RPMI8226 (cell line): ENCODE measurements at regions not wholly inside any gene's neighbourhood (a gene's known extent, or its start where the extent isn't known, plus 50 kb on each side); places are given as distances from the start of the nearest gene placed in this dataset.
"Not testable (repeated sequence)": the region's sequence is repeated elsewhere in the genome, so short reads cannot be mapped to it uniquely, and the experiment has no call there.

Source experiments
- DNase-seq: peaks from one replicate; pipeline ENCODE4 v3.0.0-alpha.2; 2015

DNA sequence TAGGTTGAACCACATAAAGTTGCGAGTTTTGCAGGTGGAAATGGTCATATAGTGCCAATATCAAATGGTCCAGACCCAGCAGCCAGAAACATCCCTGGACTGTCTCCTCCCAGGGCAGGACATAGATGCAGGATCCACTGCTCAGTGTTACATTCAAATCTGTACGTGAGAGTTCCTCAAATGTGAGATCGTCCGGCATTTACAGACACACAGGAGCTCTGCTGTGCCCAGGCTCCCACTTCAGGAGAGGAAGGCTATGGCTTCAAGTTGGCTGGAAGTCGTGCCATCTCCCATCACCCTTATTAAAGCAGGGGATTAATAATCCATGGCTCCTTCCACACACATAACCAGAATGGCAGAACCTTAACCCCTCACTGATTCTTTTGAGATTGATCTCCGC lies 688.2 kb upstream of the HS6ST1 start:
- DNase-seq, result no peak

DNA sequence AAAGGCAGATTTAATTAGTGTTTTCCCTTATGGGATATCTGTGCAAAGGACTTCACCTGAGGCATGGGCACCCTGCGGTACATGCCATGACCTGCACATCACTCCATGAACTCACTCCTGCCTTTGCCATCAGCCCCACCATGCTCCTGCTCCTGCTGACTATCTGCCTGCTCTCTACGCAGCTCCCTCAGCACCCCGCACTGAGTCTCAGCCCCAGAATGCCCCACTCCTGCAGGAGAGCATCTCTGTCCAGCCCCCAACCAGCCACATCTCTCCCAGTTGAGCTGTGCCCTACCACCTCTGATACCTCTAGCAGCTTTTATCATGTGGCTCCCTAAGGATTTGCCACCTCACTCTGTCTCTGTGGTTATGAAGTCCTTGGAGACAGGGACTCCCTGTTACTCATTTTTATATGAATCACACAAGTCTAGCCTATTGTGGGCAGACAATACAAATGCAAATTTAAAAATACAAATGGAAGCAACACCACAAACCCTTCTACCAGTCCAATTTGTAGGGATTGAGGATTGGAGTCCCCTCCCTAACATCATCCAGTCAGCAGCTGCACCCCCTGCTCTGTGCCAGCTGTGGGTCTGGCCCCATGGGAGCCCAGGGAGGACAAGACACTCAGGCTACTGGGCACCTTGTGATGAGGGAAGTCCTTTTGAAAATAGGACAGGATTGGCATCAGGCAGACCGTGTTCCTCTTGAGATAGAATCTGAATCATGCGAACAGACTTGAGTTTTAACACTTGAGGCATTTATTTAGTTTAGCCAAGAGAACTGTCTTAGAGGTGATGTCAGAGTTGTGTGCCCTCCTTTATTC lies 689.6 kb upstream of the HS6ST1 start:
- DNase-seq, result no peak

DNA sequence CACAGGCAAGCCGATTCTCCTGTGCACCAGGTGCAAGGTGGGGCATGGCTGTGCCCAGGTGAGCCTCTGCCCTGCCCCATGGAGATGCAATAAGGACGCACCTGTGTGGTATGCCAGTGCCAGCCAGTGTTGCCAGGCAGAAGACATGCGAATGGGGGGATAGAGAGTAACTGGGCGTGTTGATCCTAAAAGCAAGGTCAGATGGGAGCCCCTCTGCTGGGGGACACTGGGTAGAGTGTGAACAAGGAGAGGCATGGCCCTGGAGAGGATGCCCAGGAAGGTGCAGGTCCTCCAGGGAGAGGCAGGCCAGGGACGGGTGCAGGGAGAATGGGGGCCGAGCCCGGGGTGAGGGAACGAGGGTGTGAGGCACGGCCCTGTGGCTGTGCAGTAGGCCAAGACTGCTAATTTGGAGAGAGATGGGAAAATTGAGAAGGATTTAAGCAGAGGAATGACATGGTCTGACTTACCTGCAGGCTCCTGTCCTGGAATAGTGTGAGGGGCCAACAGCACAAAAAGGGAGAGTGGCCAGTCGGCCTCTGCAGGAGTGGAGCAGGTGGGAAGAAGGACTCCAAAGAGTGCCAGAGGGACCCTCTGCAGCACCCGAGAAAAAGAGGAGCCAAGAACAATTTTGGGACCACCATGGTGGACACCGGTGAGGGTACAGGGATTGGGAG lies 690.4 kb upstream of the HS6ST1 start:
- no peak for DNase-seq

DNA sequence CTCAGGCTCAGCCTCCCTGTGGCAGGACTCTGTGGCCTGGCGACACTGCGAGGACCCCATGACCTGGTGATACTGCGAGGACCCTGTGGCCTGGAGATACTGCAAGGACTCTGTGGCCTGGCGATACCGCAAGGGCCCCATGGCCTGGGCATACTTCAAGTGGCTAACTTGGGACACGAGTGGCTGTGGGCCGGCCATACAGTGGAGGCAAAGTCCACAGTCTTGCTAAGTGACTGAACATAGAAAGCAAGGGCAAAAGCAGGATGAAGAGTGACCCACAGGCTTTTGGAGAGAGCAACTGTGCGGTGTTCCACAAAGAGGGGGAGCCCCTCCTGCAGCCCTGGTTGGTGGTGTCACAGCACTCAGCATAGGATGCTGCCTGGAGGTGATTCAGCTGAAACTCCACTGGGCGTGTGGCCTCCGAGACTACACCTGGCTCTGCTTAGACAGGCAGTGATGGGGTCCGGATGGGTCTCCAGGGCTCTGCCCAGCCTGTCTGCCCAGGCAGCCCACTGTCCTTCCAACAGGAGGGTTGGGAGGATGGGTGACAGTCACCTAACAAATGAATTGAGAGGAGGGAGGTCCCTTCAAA lies 691.0 kb upstream of the HS6ST1 start:
- DNase-seq, result no peak

DNA sequence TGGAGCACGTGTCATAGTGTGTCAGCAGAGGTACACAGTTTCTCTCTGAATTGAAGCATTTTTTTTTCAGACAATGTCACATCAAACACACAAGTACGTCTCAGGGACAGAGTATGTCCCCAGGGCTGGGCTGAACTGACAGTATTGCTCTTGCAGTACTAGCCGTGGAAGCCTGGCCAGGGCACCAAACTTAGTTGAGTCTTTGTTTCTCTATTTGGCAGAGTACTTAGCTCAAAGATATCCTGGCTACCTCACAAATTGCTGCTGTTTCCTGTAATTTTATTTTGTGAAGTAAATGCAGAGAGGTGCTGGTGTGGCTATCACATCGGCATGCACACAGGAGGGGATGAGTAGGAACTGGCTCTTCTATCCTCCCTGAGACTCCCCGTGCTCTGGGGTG lies 691.6 kb upstream of the HS6ST1 start:
- no peak for DNase-seq

DNA sequence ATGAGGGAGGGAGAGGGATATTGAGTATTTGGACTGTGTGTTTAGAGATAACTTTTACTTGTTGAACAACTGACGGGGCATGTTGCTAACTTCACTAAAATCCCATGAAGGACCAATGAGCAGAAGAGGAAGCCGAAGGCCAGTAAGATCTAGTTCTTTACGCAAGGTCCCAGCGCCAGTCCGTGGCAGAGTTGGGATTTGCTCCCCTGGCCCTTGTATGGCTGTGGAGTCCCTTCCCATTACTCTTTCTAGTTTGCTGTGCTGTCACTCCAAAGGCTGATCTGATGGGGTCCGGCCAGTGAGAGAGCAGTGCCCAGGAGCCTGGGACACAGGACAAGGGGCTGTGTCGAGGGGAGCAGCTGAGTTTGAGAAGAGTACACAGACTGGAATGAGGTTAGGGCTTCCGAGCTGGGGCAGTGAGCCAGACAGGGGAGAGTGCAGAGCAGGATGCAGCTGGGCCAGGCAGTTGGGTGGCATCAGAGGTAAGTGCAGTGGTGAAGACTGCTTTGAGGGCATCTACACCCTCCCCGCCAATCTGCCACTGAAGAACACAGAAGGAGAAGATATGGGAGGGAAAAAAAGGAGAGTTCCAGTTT lies 692.9 kb upstream of the HS6ST1 start:
- DNase-seq, result peak; percentile 18

DNA sequence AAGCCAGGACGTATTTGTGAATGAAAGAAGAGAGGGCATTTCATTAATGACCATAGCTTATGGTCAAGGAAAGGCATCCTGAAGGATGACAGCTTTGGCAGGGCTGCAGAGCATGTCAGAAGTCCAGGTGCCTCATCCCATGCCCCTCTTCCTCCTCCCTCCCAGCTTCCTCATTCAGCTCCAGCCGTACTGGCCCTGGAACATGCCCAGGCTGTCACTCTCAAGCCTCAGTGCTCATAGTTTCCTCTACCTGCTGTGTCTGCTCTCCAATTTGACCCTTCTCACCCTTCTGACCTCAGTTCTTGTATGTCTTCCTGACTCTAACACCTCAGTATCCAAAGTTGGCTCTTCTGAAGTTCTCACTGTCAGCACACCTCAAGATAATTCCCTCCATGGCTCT lies 695.8 kb upstream of the HS6ST1 start:
- DNase-seq, result no peak

DNA sequence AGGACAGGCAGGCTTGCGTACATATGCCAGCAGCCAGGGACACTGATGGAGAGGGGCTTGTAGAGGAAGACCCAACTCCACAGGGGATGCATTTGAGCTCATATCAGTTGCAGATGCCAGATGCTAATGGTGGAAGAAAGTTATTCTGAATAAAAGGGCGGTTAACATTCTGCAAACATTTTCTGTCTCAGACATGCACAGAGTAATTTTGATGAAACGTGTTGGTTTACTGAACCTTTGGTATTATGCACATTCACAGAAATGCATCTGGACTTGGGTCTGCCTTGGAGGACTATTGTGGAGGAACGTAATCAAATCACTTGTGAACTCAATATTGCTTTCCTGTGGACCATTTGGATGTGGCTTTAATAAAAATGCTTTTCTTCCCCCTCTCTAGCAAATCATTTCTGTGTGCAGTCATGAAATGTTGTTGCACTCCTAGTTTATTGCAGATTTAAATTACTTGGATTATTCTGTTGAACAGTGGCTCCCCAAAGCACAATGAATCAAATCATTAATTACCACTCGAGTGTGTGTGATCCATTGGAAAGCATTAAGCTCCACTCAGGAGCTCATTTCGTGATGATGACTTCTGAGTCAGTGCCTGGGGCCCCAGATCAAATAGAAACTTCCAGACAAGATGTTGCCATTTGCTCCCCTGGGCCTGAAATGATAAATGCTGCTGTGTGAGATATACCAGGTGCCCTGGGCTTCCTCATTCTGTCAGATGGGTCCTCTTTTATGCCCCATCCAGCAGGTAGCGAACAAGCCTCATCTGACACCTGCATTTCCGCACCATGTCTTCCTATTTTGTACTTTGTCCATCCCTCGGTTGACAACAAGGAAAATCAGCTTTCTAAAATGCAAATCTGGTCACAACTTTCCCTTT lies 697.0 kb upstream of the HS6ST1 start:
- DNase-seq, result no peak

DNA sequence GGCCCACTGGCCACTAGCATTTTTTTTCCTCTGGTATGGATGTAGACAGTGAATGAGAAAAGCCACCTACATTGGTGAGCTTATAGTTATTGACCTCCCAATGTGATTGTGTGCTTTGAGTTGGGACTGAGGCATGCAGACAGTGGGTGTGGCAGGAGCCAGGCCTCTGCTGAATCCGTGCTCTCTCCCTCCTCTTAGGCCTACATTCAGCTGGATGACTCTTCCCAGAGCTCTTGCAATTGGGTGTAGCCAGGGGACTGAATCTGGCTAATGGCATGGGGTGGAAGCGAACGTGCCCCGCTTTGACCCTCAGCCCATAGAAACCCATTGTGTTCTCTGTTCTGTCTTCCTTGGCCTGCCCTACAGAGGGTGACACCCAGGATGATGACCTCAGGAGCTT lies 698.3 kb upstream of the HS6ST1 start:
- DNase-seq, result no peak

DNA sequence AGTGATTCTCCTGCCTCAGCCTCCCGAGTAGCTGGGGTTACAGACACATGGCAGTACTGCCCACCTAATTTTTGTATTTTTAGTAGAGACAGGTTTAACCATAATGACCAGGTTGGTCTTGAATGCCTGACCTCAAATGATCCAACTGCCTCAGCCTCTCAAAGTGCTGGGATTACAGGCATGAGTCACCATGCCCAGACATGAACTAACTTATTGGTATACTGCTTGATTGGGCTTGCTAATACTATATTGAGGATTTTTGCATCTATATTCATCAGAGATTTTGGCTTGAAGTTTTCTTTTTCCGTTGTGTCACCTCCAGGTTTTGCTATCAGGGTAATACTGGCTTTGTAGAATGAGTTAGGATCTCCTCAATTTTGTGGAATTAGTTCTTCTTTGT lies 706.1 kb upstream of the HS6ST1 start:
- DNase-seq, result no peak

DNA sequence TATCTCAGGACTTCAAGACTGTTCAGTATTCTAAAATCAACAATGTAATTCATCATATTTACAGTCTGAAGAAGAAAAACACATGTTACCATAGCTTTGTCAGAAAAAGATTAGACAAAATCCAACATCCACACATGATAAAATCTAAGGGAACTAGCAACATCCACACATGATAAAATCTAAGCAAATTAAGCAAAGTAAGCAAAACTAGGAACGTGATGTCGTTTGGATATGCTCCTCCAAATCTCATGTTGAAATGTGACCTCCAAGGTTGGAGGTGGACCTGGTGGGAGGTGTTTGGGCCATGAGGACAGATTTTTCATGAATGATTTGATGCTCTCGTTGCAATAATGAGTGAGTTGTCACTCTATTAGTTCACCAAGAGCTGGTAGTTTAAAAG lies 717.3 kb upstream of the HS6ST1 start:
- no peak for DNase-seq

DNA sequence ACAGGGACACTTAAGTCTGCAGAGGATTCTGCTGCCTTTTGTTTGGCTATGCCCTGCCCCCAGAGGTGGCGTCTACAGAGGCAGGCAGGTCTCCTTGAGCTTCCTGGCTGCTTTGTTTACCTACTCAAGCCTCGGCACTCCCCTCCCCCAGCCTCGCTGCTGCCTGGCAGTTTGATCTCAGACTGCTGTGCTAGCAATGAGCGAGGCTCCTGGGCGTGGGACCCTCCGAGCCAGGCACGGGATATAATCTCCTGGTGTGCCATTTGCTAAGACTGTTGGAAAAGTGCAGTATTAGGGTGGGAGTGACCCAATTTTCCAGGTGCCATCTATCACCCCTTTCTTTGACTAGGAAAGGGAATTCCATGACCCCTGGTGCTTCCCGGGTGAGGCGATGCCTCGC lies 725.0 kb upstream of the HS6ST1 start:
- not testable (repeated sequence) for DNase-seq

DNA sequence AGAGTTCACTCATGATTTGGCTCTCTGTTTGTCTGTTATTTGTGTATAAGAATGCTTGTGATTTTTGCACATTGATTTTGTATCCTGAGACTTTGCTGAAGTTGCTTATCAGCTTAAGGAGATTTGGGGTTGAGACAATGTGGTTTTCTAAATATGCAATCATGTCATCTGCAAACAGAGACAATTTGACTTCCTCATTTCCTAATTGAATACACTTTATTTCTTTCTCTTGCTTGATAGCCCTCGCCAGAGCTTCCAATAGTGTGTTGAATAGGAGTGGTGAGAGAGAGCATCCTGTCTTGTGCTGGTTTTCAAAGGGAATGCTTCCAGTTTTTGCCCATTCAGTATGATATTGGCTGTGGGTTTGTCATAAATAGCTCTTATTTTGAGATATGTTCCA lies 727.8 kb upstream of the HS6ST1 start:
- DNase-seq, result not testable (repeated sequence)

DNA sequence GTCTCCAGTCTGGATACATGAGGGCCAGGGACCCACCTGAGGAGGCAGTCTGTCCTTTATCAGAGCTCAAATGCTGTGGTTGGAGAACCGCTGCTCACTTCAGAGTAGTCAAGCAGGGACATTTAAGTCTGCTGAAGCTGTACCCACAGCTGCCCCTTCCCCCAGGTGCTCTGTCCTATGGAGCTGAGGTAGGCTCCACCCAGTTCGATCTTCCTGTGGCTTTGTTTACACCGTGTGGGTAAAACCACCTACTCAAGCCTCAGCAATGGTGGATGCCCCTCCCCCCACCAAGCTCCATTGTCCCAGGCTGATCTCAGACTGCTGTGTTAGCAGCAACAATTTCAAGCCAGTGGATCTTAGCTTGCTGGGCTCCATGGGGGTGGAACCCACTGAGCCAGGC lies 731.4 kb upstream of the HS6ST1 start:
- DNase-seq, result peak; percentile 65

DNA sequence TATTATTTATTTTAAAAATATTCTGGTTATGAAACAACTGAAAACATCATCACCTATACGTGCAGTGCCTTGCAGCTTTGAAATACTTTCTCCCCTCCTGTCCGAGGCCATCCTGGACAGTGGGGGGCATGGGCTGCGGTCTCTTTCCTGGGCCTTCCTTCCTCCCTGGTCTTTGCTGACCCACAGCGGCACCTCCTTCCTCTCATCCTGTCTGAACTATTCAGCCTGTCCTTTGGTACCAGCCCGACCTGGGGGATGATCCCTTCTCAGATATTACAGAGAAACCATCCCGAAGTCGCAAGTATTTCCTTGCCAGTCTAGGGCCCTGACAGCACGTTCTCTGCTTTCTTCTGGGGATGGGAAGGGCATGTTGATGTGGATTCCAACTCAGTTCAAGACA lies 736.6 kb upstream of the HS6ST1 start:
- DNase-seq, result no peak

DNA sequence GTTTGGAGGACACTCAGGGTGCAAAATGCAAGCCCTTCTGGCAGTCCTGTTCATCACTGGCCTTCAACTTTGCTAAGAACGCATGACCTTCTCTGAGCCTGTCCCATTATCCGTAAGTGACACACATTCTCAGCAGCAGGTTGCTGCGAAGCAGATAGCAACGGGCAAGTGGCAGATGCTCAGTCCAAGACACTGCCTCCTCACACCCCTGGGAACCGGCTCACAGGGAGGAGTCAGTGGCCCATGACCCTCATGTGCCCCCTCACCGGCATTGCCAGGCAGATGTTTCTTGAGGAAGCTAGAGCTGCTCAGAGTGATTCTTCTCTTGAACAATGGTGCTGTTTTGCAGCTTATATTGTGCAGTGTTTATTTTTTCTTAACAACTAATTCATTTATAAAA lies 737.2 kb upstream of the HS6ST1 start:
- no peak for DNase-seq

DNA sequence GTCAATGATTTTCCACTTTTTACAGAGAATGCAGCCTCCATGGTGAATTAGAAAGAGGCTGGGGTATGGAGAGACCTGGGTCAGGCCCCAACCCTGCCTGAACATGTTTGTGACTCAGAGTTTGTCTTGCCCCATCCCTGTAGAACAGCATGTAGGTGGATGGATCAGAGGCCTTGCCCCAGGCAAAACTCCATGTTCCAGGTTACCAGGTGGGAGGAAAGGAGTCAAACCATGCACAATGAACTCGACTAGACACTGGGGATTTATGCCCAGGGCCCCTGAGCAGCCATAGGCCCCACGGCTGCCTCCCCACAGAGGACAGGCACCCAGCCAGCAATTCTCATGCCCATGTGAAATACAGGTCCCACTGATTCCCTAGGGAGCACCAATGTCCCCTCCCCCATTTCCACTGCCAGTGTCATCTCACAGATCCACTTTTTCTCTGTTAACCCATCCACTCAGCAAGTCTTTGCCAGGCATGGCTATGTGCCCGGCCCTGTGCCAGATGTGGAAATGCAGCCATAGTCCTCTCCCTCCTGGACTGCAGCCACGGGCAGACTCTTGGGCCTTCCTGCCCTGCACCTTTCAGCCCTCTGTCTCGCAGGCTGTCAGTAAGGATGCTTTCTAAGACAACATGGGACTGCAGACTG lies 737.8 kb upstream of the HS6ST1 start:
- peak; percentile 54 for DNase-seq

DNA sequence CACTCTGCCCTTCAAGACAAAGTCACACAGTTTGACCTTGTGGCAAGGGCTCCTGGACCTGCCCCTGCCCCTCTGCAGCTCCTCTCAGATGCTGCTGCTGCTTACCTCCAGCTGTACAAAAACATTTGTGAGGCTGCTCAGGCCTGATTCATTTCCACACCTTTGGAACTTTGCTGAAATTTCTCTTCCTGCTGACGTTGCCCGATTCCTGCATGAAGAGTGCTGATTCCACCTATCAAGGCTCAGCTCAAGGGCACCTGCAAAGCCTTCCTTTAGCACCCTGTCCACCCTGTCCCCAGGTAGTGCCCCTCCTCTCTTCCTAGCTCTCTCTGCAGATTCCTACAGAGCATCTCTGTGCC lies 738.3 kb upstream of the HS6ST1 start:
- DNase-seq, result peak; percentile 13

DNA sequence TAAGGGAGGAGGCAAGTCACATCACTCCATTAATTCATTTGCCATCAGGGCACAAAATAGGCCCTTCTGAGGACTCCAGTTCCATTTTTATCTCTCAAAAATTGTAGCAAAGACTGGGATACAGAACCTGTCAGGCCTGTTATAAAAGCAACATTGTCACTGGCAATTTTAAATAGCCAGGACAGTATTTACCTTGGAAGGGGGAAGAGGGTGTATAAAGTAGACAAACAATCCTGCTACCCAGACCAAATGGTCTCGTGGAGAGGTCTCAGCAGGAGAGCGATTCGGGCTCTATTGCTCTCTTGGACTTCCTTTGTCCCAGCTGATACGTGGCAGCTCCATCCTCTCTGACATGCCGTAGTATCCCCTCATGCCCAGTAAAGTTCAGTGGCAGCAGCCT lies 740.3 kb upstream of the HS6ST1 start:
- no peak for DNase-seq

DNA sequence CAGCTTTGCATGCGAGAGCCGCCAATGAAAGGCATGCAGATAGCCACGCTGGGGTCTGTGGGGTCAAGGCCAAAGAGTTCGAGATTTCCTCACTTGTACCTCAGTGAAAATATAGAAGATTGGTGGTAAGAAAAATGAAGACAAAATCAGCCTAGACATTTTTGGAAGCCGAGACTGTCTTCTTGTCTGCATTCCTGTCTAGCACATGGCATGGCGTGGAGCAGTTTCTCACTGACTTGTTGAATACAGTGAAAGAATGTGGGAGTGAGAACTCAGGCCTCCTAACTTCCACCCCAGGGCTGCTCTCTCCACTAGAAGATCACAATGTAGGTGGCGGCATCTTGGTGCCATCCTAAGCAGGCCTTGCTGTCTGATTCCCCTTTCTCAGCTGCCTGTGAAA lies 740.8 kb upstream of the HS6ST1 start:
- DNase-seq, result no peak

DNA sequence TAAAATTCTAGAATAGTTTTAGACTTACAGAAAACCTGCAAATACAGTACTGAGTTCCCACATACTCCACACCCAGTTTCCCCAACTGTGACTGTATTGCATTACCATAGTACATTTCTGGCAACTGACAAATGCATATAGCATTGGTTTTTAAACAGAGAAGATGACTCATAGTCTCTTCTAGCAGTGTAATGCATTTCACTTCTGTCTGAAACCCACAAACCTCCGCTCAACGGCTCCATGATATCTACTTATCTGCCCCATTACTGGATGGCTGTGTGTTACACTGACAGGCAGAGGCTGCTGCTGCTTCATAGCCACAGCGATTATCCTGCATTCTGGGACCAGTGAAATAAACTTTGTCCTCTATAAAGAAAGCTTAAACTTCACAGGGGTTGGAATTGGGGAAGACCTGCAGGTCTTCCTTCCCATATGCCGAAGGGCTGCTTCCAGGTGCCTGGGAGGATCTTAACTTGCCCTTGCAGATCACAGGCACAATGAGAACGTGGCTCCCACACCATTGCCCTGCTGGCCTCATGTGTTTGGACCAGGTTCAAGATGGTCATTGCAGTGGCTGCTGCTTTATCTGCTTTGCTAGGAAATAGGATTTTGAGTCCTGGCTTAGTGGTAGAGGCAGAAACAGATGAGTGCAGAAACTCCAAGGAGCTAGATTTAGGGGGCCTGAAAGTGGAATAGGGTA lies 742.6 kb upstream of the HS6ST1 start:
- DNase-seq, result peak; percentile 52

DNA sequence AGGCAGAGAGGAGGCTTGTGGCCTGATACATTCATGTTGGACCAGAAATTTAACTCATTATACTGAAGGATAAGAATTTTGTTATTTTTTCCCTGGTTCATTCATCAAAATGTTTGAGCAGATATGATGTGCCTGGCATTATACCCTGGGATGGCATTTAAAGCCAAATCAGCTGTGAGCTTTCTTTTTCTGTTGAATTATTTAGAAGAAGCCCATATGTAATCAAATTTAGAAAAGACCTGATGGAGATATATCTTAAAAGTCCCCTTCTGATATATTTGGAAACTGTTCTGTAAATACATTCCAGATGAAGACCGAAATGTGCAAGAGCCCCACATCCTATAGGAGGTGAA lies 743.1 kb upstream of the HS6ST1 start:
- no peak for DNase-seq
